ENCODE measurements at regions not wholly inside any gene's neighbourhood (a gene's known extent, or its start where the extent isn't known, plus 50 kb on each side); places are given as distances from the start of the nearest gene placed in this dataset.

DNA sequence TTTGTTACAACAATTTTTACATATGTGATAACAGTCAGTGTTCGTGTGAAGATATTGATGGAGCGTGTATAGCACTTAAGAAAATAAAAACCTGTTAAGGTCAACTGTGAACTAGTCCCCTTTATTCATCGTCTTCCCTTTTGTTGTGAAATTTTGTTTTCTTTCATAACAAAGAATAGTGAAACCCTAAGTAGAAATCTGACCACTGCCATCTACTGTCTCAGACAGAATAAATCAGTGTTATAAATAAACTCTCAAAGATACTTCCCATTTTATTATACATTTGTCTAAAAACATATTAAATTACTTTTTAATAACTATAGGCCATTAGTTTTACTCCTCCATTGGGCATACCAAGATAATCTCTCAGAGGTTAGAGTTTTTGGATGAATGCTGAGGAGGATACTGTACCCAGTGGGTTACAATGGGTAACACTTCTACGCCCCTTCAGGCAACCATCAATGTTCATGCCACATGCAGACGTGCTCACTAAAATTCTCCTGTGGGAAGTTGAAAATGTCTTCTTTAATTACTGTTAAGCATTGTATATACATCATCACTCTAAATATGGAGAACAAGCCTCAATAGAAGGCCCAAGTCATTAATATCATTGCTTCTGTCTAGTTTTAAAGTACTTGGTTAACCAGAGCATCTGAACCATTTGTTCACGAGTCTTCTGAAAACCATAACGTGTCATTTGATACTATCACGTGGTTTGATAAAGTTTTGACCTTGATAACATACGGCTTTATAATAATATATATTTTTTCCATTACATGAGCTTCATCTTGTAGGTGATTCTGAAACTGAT lies 171.2 kb downstream of the TMA16 start:
- H3K36me3 ChIP-seq, result no peaks in the 10 kb centered on the region
- H3K9me3 ChIP-seq, result no peaks in the 10 kb centered on the region
- no peak overlapping the region for H3K4me3 ChIP-seq
- ATAC-seq (ENCODE audit: insufficient number of reproducible peaks, low FRiP score, low read depth) (no peak), DNase-seq (ENCODE audit: low spot score) (no peak)
- no peaks in the 10 kb centered on the region for H3K27me3 ChIP-seq (replicated peaks; ENCODE audit: insufficient read depth)
- no peaks in the 10 kb centered on the region for H3K4me1 ChIP-seq (ENCODE audit: control insufficient read depth in 1 of 2, low read depth in 2 of 2)
- H3K27ac ChIP-seq, result no peak overlapping the region
- no peak for TF ChIP-seq CTCF (IDR thresholded peaks at IDR 0.05)

- H3K4me3 ChIP-seq, result no peak overlapping the region
- H3K36me3 ChIP-seq, result no peaks in the 10 kb centered on the region
- H3K27ac ChIP-seq, result no peak overlapping the region
- H3K27me3 ChIP-seq (replicated peaks; ENCODE audit: insufficient read depth), result no peaks in the 10 kb centered on the region
- no peaks in the 10 kb centered on the region for H3K9me3 ChIP-seq
- TF ChIP-seq CTCF (IDR thresholded peaks at IDR 0.05), result no peak
- no peaks in the 10 kb centered on the region for H3K4me1 ChIP-seq (ENCODE audit: control insufficient read depth in 1 of 2, low read depth in 2 of 2)
- ATAC-seq (ENCODE audit: insufficient number of reproducible peaks, low FRiP score, low read depth), result no peak
- DNase-seq (ENCODE audit: low spot score), result no peak
These were observed 171.9 kb downstream of the TMA16 start for GRCh38 chr4:163666332-163666873.

DNA sequence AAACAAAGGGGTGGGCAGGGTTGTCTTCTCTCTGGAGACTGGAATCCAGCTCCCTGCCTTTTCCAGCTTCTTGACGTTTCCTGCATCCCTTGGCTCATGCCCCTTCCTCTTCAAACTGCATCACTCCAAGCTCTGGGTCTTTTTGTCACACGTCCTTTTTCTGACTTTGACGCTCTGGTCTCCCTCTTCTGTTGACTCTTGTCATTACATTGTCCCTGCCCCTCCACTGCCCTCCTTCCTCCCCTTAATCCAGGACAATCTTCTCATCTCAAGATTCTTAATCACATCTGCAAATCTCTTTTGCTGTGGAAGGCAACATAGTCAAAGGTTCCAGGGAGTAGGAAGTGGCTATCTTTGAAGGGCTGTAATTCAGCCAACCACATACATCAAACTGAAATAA lies 178.3 kb downstream of the TMA16 start:
- H3K9me3 ChIP-seq, result no peaks in the 10 kb centered on the region
- H3K27ac ChIP-seq, result no peak overlapping the region
- DNase-seq (ENCODE audit: low spot score) (no peak), ATAC-seq (ENCODE audit: insufficient number of reproducible peaks, low FRiP score, low read depth) (no peak)
- H3K27me3 ChIP-seq (replicated peaks; ENCODE audit: insufficient read depth), result no peaks in the 10 kb centered on the region
- TF ChIP-seq CTCF (IDR thresholded peaks at IDR 0.05), result no peak
- no peaks in the 10 kb centered on the region for H3K4me1 ChIP-seq (ENCODE audit: control insufficient read depth in 1 of 2, low read depth in 2 of 2)
- no peak overlapping the region for H3K4me3 ChIP-seq
- H3K36me3 ChIP-seq, result no peaks in the 10 kb centered on the region

- no peak for DNase-seq (ENCODE audit: low spot score)
- Histone ChIP-seq H3K27ac (no peak overlapping the region), H3K9me3 (no peaks in the 10 kb centered on the region), H3K27me3 (replicated peaks; ENCODE audit: insufficient read depth) (no peaks in the 10 kb centered on the region), H3K4me3 (no peak overlapping the region), H3K36me3 (no peaks in the 10 kb centered on the region), H3K4me1 (ENCODE audit: control insufficient read depth in 1 of 2, low read depth in 2 of 2) (no peaks in the 10 kb centered on the region)
- ATAC-seq (ENCODE audit: insufficient number of reproducible peaks, low FRiP score, low read depth), result no peak
- no peak for TF ChIP-seq CTCF (IDR thresholded peaks at IDR 0.05)
These were observed 179.6 kb downstream of the TMA16 start for GRCh38 chr4:163673848-163674697.

DNA sequence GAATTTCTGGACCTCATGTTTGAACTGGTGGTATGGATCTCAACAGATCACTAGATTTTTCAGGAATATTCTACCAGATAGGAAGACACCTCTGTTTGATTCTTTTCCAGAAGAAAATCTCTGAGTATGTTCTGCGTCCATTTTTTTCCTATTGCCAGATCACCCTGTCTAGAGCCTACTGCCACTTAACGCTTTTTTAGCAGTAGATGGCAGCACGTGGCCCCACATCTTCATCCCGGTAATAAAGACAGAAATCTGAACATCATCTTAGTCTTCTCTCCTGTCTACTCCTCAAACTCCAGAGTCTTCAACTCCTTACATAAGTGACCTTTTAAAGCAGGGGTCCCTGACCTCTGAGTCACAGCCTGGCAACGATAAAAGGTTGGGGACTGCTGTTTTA lies 184.7 kb downstream of the TMA16 start:
- no peak for TF ChIP-seq CTCF (IDR thresholded peaks at IDR 0.05)
- Histone ChIP-seq H3K27me3 (replicated peaks; ENCODE audit: insufficient read depth) (no peaks in the 10 kb centered on the region), H3K9me3 (no peaks in the 10 kb centered on the region), H3K36me3 (no peaks in the 10 kb centered on the region), H3K4me3 (no peak overlapping the region), H3K4me1 (ENCODE audit: control insufficient read depth in 1 of 2, low read depth in 2 of 2) (no peaks in the 10 kb centered on the region), H3K27ac (no peak overlapping the region)
- DNase-seq (ENCODE audit: low spot score) (no peak), ATAC-seq (ENCODE audit: insufficient number of reproducible peaks, low FRiP score, low read depth) (no peak)
